Neural progenitor cell (in vitro differentiated cells): ENCODE measurements at regions not wholly inside any gene's neighbourhood (a gene's known extent, or its start where the extent isn't known, plus 50 kb on each side); places are given as distances from the start of the nearest gene placed in this dataset.

Experiments used
- EZH2 ChIP-seq: fragments of 200-600 bp; sonication (generic); IDR thresholded peaks from 2 replicates; pipeline ENCODE4 v1.6.1; 2017; ENCODE audit warnings: antibody characterized with exemption, mild to moderate bottlenecking, moderate library complexity
- EZH2phosphoT487 ChIP-seq: fragments of 200-600 bp; sonication (generic); IDR thresholded peaks from 2 replicates; pipeline ENCODE4 v1.6.1; 2017; ENCODE audit warnings: antibody characterized with exemption
- TF ChIP-seq, protein P1 (sequence below): fragments of 200-600 bp; sonication (generic); IDR thresholded peaks from 2 replicates; pipeline ENCODE4 v1.5.1; 2017; ENCODE audit warnings: antibody characterized with exemption, mild to moderate bottlenecking

DNA sequence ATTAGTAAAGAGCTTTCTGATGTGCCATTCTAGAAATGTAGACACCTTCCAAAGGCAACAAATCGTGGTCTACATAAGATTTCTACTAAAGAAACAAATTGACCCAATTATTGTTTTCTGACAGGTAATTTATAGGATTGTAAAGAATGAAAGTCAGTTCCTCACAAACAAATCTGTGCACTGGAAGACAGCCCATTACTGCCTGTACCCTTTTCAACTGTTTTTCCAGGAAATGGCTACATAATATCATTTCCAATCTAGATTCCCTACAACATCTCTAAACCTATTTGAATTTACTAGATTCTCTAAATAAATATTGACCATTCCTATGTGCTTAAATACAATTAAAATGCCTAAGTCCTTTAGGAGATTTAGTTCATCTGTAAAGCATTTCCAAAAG is 939.1 kb downstream of the FSCB start:
- TF ChIP-seq, protein P1, sequence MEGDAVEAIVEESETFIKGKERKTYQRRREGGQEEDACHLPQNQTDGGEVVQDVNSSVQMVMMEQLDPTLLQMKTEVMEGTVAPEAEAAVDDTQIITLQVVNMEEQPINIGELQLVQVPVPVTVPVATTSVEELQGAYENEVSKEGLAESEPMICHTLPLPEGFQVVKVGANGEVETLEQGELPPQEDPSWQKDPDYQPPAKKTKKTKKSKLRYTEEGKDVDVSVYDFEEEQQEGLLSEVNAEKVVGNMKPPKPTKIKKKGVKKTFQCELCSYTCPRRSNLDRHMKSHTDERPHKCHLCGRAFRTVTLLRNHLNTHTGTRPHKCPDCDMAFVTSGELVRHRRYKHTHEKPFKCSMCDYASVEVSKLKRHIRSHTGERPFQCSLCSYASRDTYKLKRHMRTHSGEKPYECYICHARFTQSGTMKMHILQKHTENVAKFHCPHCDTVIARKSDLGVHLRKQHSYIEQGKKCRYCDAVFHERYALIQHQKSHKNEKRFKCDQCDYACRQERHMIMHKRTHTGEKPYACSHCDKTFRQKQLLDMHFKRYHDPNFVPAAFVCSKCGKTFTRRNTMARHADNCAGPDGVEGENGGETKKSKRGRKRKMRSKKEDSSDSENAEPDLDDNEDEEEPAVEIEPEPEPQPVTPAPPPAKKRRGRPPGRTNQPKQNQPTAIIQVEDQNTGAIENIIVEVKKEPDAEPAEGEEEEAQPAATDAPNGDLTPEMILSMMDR: no peak
- TF ChIP-seq EZH2 (no peak), EZH2phosphoT487 (no peak)
